ENCODE measurements at regions not wholly inside any gene's neighbourhood (a gene's known extent, or its start where the extent isn't known, plus 50 kb on each side); places are given as distances from the start of the nearest gene placed in this dataset.

DNA sequence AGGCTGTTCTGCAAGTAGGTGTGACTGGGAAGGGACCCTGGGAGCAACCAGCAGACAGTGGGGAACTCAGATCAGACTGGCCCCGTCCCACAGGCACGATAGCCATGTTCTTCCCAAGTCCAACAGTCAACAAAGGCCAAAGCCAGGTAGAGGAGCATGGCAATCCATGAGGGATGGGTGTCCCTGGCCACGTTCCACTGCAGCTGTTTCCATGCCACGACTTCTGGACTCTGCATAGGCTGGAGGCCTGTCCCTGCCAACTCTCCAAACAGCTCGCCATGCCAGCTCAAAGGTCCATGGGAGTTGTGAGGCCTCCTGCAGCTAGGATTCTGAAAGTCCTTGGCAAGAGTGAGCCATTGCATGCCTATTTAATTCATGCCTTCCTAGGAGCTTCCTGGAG is 459.8 kb downstream of the CDH8 start:
- no peak overlapping the region for H3K4me3 ChIP-seq (replicated peaks in 1 of 2; ENCODE audit: low read depth in 2 of 2, low read length in 2 of 2)
- TF ChIP-seq, protein P1, sequence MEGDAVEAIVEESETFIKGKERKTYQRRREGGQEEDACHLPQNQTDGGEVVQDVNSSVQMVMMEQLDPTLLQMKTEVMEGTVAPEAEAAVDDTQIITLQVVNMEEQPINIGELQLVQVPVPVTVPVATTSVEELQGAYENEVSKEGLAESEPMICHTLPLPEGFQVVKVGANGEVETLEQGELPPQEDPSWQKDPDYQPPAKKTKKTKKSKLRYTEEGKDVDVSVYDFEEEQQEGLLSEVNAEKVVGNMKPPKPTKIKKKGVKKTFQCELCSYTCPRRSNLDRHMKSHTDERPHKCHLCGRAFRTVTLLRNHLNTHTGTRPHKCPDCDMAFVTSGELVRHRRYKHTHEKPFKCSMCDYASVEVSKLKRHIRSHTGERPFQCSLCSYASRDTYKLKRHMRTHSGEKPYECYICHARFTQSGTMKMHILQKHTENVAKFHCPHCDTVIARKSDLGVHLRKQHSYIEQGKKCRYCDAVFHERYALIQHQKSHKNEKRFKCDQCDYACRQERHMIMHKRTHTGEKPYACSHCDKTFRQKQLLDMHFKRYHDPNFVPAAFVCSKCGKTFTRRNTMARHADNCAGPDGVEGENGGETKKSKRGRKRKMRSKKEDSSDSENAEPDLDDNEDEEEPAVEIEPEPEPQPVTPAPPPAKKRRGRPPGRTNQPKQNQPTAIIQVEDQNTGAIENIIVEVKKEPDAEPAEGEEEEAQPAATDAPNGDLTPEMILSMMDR (IDR thresholded peaks at IDR 0.05; ENCODE audit: low read depth, low read length), result no peak
- DNase-seq (ENCODE audit: low read depth in 2 of 2), result no peak

DNA sequence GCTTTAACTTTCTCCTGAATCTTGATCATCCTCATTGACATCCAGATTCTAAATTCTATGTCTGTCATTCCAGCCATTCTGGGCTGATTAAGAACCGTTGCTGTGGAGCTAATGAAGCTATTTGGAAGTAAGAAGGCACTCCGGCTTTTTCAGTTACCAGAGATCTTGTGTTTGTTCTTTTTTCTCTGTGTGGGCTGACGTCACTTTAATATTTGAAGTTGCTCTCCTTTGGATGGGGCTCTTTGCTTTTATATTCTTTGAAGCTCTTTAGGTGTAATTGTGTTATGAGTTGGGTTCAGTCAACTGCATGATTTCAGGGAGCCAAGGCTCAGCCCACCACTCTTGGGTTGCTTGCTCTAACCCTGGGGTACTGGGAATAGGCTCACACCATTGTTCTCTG is 460.6 kb downstream of the CDH8 start:
- TF ChIP-seq, protein P1 (IDR thresholded peaks at IDR 0.05; ENCODE audit: low read depth, low read length), result no peak

GRCh38 chr16:61569028-61569427 is 467.2 kb downstream of the CDH8 start:
- DNase-seq (ENCODE audit: low read depth in 2 of 2), result no peak
- H3K4me3 ChIP-seq (replicated peaks in 1 of 2; ENCODE audit: low read depth in 2 of 2, low read length in 2 of 2), result no peak overlapping the region
- TF ChIP-seq, protein P1 (IDR thresholded peaks at IDR 0.05; ENCODE audit: low read depth, low read length), result no peak

More for the DNA sequence above, 460.6 kb downstream of the CDH8 start:
- DNase-seq (ENCODE audit: low read depth in 2 of 2), result no peak
- no peak overlapping the region for H3K4me3 ChIP-seq (replicated peaks in 1 of 2; ENCODE audit: low read depth in 2 of 2, low read length in 2 of 2)

DNA sequence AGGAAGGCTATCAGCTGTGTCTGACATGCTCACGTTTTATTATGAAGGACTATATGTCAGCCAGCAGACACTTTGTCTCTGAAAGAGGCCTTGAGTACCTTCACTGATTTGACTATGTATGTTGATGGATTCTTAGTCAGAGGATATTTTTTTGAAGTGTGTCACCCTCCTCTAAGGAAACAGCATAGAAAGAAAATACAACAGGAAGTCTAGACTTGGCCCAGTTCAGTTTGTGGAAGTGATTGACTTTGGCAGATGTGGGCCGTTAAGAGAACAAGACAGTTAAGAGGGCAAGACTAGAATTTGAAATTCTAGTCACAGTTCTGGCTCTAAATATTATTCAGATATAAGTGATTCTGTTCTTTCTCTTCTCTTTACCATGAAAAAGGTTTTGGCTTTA is 471.5 kb downstream of the CDH8 start:
- H3K4me3 ChIP-seq (replicated peaks in 1 of 2; ENCODE audit: low read depth in 2 of 2, low read length in 2 of 2), result no peak overlapping the region
- DNase-seq (ENCODE audit: low read depth in 2 of 2), result no peak
- TF ChIP-seq, protein P1 (IDR thresholded peaks at IDR 0.05; ENCODE audit: low read depth, low read length), result no peak

DNA sequence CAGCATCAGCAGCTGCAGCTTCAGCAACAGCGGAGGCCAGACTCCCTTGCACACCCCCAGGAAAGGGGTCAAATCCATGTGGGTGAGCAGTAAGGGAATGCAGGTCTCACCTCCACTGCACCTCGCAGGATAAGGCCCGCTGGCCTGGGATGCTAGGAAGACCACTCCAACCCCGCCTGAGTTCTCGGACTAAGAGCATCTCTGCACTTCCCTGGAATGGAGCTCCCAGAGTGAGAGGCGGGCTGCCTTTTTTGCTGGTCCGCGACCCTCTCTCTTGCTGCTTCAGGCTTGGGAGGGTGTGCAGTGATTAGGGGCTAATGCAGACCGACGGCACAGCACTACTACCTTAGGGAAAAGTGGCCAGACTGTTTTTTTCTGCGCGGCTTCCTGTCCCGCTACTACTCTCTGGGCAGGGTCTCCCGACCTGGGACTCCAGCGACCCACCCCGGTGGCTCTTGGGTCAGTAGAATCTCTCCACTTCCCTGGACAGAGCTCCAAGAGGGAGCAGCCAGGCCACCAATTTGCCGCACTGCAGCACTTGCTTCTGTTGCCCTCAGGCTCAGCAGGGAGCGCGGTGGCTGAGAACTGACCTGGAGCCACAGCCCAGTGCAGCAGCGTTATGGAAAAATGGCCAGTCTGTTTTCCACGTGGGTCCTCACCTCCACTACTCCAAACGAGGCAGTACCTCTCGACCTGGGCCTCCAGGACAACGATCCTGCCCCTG is 480.4 kb downstream of the CDH8 start:
- no peak for DNase-seq (ENCODE audit: low read depth in 2 of 2)
- no peak overlapping the region for H3K4me3 ChIP-seq (replicated peaks in 1 of 2; ENCODE audit: low read depth in 2 of 2, low read length in 2 of 2)
- TF ChIP-seq, protein P1 (IDR thresholded peaks at IDR 0.05; ENCODE audit: low read depth, low read length), result no peak

- no peak for DNase-seq (ENCODE audit: low read depth in 2 of 2)
- H3K4me3 ChIP-seq (replicated peaks in 1 of 2; ENCODE audit: low read depth in 2 of 2, low read length in 2 of 2), result no peak overlapping the region
- TF ChIP-seq, protein P1 (IDR thresholded peaks at IDR 0.05; ENCODE audit: low read depth, low read length), result no peak
These were observed 486.9 kb downstream of the CDH8 start for GRCh38 chr16:61549327-61549726.

GRCh38 chr16:61547626-61548025 is 488.6 kb downstream of the CDH8 start:
- DNase-seq (ENCODE audit: low read depth in 2 of 2), result no peak
- TF ChIP-seq, protein P1 (IDR thresholded peaks at IDR 0.05; ENCODE audit: low read depth, low read length), result no peak
- no peak overlapping the region for H3K4me3 ChIP-seq (replicated peaks in 1 of 2; ENCODE audit: low read depth in 2 of 2, low read length in 2 of 2)
